DND-41 (cell line): ENCODE measurements at regions not wholly inside any gene's neighbourhood (a gene's known extent, or its start where the extent isn't known, plus 50 kb on each side); places are given as distances from the start of the nearest gene placed in this dataset.

Source experiments
- ATAC-seq: fragments of 200-7000 bp; cut with Tn5 transposase; 3 replicates; pipeline ENCODE4 v1.9.1; 2021; ENCODE audit warnings: low read depth; ENCODE audit not compliant: insufficient read depth
- DNase-seq: peaks from one replicate; pipeline ENCODE4 v3.0.0-alpha.2; 2020
- H2AFZ ChIP-seq: 2 replicates; pipeline ENCODE4 v1.6.0; 2012; ENCODE audit warnings: low read depth, low read length
- H3K27ac ChIP-seq: 2 replicates; pipeline ENCODE4 v1.5.1; 2012; ENCODE audit warnings: low read length, inconsistent platforms
- H3K27me3 ChIP-seq: fragments of 200-600 bp; sonication (generic); 2 replicates; pipeline ENCODE4 v1.6.0; 2012; ENCODE audit warnings: low read length, mild to moderate bottlenecking, inconsistent platforms; ENCODE audit not compliant: insufficient read depth, poor library complexity
- H3K36me3 ChIP-seq: 2 replicates; pipeline ENCODE4 v1.5.1; 2012; ENCODE audit warnings: low read length, inconsistent platforms; ENCODE audit not compliant: insufficient read depth
- H3K4me1 ChIP-seq: 2 replicates; pipeline ENCODE4 v1.5.1; 2012; ENCODE audit warnings: mild to moderate bottlenecking, low read length; ENCODE audit not compliant: insufficient read depth
- H3K4me2 ChIP-seq: 2 replicates; pipeline ENCODE4 v1.6.0; 2012; ENCODE audit warnings: mild to moderate bottlenecking, moderate library complexity, low read length, inconsistent platforms; ENCODE audit not compliant: insufficient read depth
- H3K4me3 ChIP-seq, 2 experiments: fragments of 200-600 bp in 1 of 2; shearing (Covaris generic) in 1 of 2; 2 replicates each; pipeline ENCODE4 v1.5.1; 2012 to 2016; ENCODE audit warnings: inconsistent platforms in 2 of 2, low read length in 2 of 2, mild to moderate bottlenecking in 2 of 2, low read depth in 1 of 2, moderate library complexity in 1 of 2
- H3K79me2 ChIP-seq: 2 replicates; pipeline ENCODE4 v1.6.0; 2012; ENCODE audit warnings: low read length, inconsistent platforms; ENCODE audit not compliant: insufficient read depth
- H3K9ac ChIP-seq: 2 replicates; pipeline ENCODE4 v1.6.0; 2012; ENCODE audit warnings: low read depth, mild to moderate bottlenecking, inconsistent platforms, low read length, moderate library complexity
- H3K9me3 ChIP-seq: 2 replicates; pipeline ENCODE4 v1.5.1; 2012; ENCODE audit warnings: low read length, moderate library complexity, mild to moderate bottlenecking, inconsistent platforms; ENCODE audit not compliant: insufficient read depth, severe bottlenecking
- H4K20me1 ChIP-seq: 2 replicates; pipeline ENCODE4 v1.6.0; 2012; ENCODE audit warnings: low read length; ENCODE audit not compliant: insufficient read depth
- EZH2 ChIP-seq: IDR thresholded peaks from 3 replicates; pipeline ENCODE4 v1.6.1; 2012; ENCODE audit warnings: borderline replicate concordance, low read depth, mild to moderate bottlenecking, moderate library complexity, low read length, inconsistent platforms; ENCODE audit not compliant: severe bottlenecking
- TF ChIP-seq, protein P1 (sequence below): IDR thresholded peaks from 2 replicates; pipeline ENCODE4 v1.5.1; 2012; ENCODE audit warnings: borderline replicate concordance, low read length, moderate library complexity, mild to moderate bottlenecking; ENCODE audit not compliant: poor library complexity, severe bottlenecking; ENCODE audit errors: extremely low read depth

DNA sequence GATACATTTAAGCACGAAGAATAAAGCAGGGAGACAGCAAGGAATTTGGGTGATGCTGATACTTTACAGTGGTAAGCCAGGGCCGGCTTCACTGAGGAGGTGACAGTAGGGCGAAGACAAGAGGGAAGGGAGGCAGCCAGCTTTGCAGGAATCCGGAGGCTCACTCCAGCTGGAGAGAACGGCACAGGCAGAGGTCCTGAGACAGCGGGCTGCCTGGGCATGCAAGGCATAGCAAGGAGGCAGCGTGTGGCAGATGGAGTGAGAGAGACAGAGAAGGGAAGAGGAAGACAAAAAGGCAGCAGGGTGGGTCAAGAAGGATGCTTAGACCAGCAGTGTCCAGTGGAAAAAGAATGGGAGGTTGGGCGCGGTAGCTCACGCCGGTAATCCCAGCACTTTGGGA lies 83.2 kb upstream of the WASF3 start:
- no peaks in the 10 kb centered on the region for H3K9me3 ChIP-seq
- peaks cover 2% of the 10 kb centered on the region for H3K27me3 ChIP-seq
- DNase-seq (no peak), ATAC-seq (no peak)
- H3K4me3 ChIP-seq, result no peak overlapping the region
- no peak overlapping the region for H3K4me2 ChIP-seq
- no peak overlapping the region for H2AFZ ChIP-seq
- H3K9ac ChIP-seq, result no peak overlapping the region
- H3K4me1 ChIP-seq, result no peaks in the 10 kb centered on the region
- TF ChIP-seq, protein P1, sequence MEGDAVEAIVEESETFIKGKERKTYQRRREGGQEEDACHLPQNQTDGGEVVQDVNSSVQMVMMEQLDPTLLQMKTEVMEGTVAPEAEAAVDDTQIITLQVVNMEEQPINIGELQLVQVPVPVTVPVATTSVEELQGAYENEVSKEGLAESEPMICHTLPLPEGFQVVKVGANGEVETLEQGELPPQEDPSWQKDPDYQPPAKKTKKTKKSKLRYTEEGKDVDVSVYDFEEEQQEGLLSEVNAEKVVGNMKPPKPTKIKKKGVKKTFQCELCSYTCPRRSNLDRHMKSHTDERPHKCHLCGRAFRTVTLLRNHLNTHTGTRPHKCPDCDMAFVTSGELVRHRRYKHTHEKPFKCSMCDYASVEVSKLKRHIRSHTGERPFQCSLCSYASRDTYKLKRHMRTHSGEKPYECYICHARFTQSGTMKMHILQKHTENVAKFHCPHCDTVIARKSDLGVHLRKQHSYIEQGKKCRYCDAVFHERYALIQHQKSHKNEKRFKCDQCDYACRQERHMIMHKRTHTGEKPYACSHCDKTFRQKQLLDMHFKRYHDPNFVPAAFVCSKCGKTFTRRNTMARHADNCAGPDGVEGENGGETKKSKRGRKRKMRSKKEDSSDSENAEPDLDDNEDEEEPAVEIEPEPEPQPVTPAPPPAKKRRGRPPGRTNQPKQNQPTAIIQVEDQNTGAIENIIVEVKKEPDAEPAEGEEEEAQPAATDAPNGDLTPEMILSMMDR, result no peak
- no peak for TF ChIP-seq EZH2
- H3K27ac ChIP-seq, result no peak overlapping the region
- no peaks in the 10 kb centered on the region for H4K20me1 ChIP-seq
- no peaks in the 10 kb centered on the region for H3K36me3 ChIP-seq
- H3K79me2 ChIP-seq, result no peaks in the 10 kb centered on the region

DNA sequence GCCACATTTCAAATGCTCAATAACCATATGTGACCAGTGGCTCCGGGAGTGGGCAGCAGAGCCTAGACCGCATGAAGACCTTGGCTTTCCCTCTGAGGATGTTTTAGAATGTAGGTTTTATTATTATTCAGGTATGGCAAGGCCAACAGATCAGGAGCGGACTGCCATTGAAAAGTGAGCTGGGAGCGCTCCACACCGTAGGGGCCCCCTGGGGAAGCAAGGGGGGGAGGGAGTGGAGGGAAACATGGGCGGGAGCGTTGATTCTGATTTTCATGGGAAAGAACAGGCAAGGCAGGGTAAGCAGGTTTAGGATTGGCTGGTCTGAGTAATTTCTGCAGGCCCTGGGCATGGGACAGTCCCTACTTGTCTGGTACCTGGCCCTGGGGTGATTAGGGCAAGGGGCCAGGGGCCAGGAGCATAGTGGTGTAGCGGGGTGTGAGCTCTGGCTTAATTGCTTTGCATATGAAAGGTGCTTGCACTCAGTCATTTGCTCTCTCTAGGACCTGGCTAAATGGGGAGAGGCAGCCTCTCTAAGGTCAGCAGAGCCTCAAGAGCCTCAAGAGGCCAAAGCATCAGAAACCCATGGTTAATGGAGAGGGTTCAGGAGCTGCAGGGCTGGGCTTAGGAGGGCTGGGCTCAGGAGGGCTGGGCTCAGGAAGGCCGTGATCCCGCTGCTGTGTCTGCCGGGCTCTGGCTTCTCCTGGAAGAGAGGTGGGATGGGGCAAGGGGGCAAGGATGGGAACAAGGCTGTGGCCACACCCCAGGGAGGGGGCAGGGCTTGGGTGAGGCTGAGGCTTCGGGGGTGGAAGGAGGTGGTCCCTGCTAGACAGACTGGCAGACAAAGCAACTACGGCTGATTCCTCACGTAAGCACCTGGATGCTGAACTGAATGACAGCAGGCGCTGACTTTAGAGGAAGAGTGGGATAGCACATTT lies 82.0 kb upstream of the WASF3 start:
- ATAC-seq (no peak), DNase-seq (no peak)
- H3K9me3 ChIP-seq, result no peaks in the 10 kb centered on the region
- no peak overlapping the region for H3K9ac ChIP-seq
- H4K20me1 ChIP-seq, result no peaks in the 10 kb centered on the region
- H3K4me3 ChIP-seq, result no peak overlapping the region
- TF ChIP-seq, protein P1, result no peak
- no peak for TF ChIP-seq EZH2
- H3K27me3 ChIP-seq, result peaks cover 2% of the 10 kb centered on the region
- H2AFZ ChIP-seq, result no peak overlapping the region
- H3K36me3 ChIP-seq, result no peaks in the 10 kb centered on the region
- H3K4me1 ChIP-seq, result no peaks in the 10 kb centered on the region
- no peaks in the 10 kb centered on the region for H3K79me2 ChIP-seq
- no peak overlapping the region for H3K27ac ChIP-seq
- H3K4me2 ChIP-seq, result no peak overlapping the region

DNA sequence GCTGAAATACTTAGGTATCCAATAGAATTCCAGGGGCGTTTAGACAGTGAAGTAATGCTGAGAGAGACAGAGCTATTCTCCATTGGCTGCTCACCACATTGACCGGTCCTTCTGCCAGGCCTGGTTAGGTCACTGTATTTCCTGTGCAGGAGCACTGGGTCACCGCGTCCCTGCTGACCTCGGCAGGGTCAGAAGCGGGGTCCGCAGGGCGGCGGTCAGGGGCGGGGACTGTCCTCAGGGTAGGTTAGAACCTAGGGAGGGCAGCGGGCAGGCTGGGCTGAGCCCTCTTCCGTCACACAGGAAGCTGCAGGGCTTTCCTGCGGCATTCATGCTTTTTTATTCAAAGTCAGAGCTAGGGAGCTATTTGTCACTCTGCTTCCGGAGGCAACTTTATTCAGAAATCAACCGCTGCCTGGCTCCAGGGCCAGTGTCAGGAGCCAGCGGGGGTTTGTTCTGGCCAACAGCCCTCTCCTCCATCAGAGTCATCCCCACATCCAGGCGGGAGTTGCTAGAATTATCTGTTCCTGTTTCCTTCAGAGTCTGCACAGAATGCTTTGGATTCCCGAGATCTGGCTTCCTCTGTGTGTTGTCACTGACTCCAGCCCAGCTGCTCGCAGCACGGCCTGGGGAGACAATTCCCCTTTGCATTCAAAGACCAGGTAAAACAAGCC lies 81.2 kb upstream of the WASF3 start:
- Histone ChIP-seq H3K36me3 (no peaks in the 10 kb centered on the region), H3K4me1 (no peaks in the 10 kb centered on the region), H3K9me3 (no peaks in the 10 kb centered on the region), H4K20me1 (no peaks in the 10 kb centered on the region), H3K4me3 (no peak overlapping the region), H2AFZ (no peak overlapping the region), H3K79me2 (no peaks in the 10 kb centered on the region), H3K4me2 (no peak overlapping the region), H3K9ac (no peak overlapping the region), H3K27me3 (no peaks in the 10 kb centered on the region), H3K27ac (no peak overlapping the region)
- ATAC-seq (no peak), DNase-seq (no peak)
- no peak for TF ChIP-seq EZH2
- TF ChIP-seq, protein P1, result no peak
